Right lobe of liver (tissue), 4 donors: ENCODE measurements at regions not wholly inside any gene's neighbourhood (a gene's known extent, or its start where the extent isn't known, plus 50 kb on each side); places are given as distances from the start of the nearest gene placed in this dataset.

Source experiments
- CTCF ChIP-seq, 4 donors: fragments of 200-600 bp in 3 of 4; fragments of 450-650 bp in 1 of 4; IDR thresholded peaks; one replicate each; pipeline versions ENCODE4 v1.5.1 to v1.8.0; 2016 to 2022; ENCODE audit warnings: antibody characterized with exemption in 4 of 4, mild to moderate bottlenecking in 2 of 4
- POLR2A ChIP-seq: fragments of 450-650 bp; IDR thresholded peaks from one replicate; pipeline ENCODE4 v1.6.1; 2017; ENCODE audit warnings: antibody characterized with exemption, mild to moderate bottlenecking
- donor health status: DM: no; HTN: no; CAD: no.
- donor health status: DM: no; HTN: no; CAD: no.
- donor health status: DM: no; HTN: yes; CAD: no.

DNA sequence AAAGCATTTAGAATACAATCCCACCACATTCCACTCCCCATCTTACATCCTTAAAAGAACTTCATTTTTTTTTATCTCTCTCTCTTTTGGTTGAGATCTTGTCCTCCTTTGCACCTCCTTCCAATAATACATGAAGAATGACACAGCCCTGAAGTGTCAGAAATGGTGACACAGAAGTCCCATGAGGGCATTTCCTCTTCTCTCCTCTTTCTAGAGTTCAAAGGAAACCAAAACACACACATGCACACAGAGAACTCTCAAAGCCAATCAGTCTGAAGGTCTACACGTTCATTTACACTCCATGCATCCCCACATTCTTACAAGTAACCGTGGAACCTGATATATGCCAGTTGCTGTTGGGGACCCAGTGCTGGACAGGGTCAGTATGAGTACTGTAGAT lies 450.7 kb downstream of the HNRNPD start:
- no peak for TF ChIP-seq CTCF (IDR thresholded peaks at IDR 0.05)
- no peak for TF ChIP-seq POLR2A
